ENCODE measurements at regions not wholly inside any gene's neighbourhood (a gene's known extent, or its start where the extent isn't known, plus 50 kb on each side); places are given as distances from the start of the nearest gene placed in this dataset. TPM values are rescaled to one million over a fixed set of nuclear protein-coding genes. Genes with fewer than 3 reads are reported as not detected.
"Not testable (repeated sequence)": the region's sequence is repeated elsewhere in the genome, so short reads cannot be mapped to it uniquely, and the experiment has no call there.

DNA sequence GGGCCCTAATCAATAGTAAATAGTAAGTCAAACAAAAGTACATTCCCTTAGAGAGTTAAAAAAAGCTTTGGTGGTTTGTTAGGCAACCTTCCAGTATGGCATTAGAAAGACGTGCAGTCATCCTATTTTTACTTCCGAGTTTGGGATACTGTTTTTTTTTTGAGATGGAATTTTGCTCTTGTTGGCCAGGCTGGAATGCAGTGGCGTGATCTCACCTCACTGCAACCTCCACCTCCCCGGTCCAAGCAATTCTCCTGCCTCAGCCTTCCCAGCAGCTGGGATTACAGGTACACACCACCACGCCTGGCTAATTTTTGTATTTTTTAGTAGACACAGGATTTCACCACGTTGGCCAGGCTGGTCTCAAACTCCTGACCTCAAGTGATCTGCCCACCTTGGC, 54.0 kb upstream of the TP53BP2 start:
- intact Hi-C loops (cut with micrococcal nuclease); H3K27me3 Mint-ChIP-seq (ENCODE audit: low read depth in 3 of 3); H3K79me2 ChIP-seq (ENCODE audit: insufficient read depth, low read length); H4K20me1 ChIP-seq (ENCODE audit: insufficient read depth, low read length); DNase-seq; H3K4me2 ChIP-seq (replicated peaks; ENCODE audit: extremely low read depth, low read length, poor library complexity, severe bottlenecking); H3K4me3 ChIP-seq (replicated peaks in 1 of 3; ENCODE audit: low read depth in 2 of 3, low read length in 3 of 3); H3K4me1 ChIP-seq (ENCODE audit: control insufficient read depth in 1 of 2, insufficient read depth in 2 of 2, low read length in 2 of 2); H3K36me3 ChIP-seq (replicated peaks in 1 of 2; ENCODE audit: control insufficient read depth in 1 of 2, insufficient read depth in 2 of 2, low read length in 2 of 2); H3K9ac ChIP-seq (ENCODE audit: insufficient read depth, low read length, poor library complexity, severe bottlenecking); H3K27me3 ChIP-seq (ENCODE audit: control insufficient read depth in 2 of 2, insufficient read depth in 2 of 2, low read length in 2 of 2); H3K4me3 Mint-ChIP-seq; H2AFZ ChIP-seq (ENCODE audit: insufficient read depth, low read depth, low read length, poor library complexity, severe bottlenecking); H3K36me3 Mint-ChIP-seq; H3K9me3 ChIP-seq (replicated peaks in 1 of 2; ENCODE audit: control insufficient read depth in 1 of 2, insufficient read depth in 1 of 2, low read length in 2 of 2); H3K4me1 Mint-ChIP-seq; H3K27ac ChIP-seq (ENCODE audit: low read depth in 1 of 2, low read length in 2 of 2); H3K9me3 Mint-ChIP-seq: not testable (repeated sequence)
- no CpG with 5 or more reads among the region's 6 CpGs for WGBS (ENCODE audit: insufficient coverage)
- peak overlapping the region in 1 of 7 donors; percentile 73 for H3K27ac Mint-ChIP-seq

DNA sequence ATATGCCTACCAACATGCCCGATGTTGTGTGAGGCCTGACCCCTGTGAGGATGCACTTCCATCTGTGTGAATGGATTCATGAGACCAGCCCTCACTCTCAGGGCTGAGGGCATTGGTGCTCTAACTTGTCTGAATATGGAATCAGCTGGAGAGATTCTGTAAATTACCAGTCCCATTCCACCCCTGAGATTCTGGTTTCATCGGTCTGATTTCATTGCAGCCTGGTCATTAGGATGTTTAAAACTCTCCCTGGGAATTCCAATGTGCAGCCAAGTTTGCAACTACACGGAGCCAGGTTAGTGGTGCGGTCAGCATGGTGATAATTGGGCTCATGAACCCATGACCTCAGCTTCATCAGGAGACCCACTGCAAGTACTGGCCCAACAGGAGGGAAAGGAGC, 51.4 kb upstream of the TP53BP2 start:
- H3K36me3 ChIP-seq (replicated peaks in 1 of 2; ENCODE audit: control insufficient read depth in 1 of 2, insufficient read depth in 2 of 2, low read length in 2 of 2); H3K27ac ChIP-seq (ENCODE audit: low read depth in 1 of 2, low read length in 2 of 2); H3K4me1 ChIP-seq (ENCODE audit: control insufficient read depth in 1 of 2, insufficient read depth in 2 of 2, low read length in 2 of 2); intact Hi-C loops (cut with micrococcal nuclease); H3K79me2 ChIP-seq (ENCODE audit: insufficient read depth, low read length); H4K20me1 ChIP-seq (ENCODE audit: insufficient read depth, low read length); H2AFZ ChIP-seq (ENCODE audit: insufficient read depth, low read depth, low read length, poor library complexity, severe bottlenecking); H3K9me3 ChIP-seq (replicated peaks in 1 of 2; ENCODE audit: control insufficient read depth in 1 of 2, insufficient read depth in 1 of 2, low read length in 2 of 2); H3K4me2 ChIP-seq (replicated peaks; ENCODE audit: extremely low read depth, low read length, poor library complexity, severe bottlenecking); H3K27me3 Mint-ChIP-seq (ENCODE audit: low read depth in 3 of 3); H3K9ac ChIP-seq (ENCODE audit: insufficient read depth, low read length, poor library complexity, severe bottlenecking); H3K27ac Mint-ChIP-seq; H3K9me3 Mint-ChIP-seq; H3K4me1 Mint-ChIP-seq; H3K4me3 ChIP-seq (replicated peaks in 1 of 3; ENCODE audit: low read depth in 2 of 3, low read length in 3 of 3); DNase-seq; H3K4me3 Mint-ChIP-seq; H3K27me3 ChIP-seq (ENCODE audit: control insufficient read depth in 2 of 2, insufficient read depth in 2 of 2, low read length in 2 of 2); H3K36me3 Mint-ChIP-seq: not testable (repeated sequence)
- no CpG with 5 or more reads among the region's 4 CpGs for WGBS (ENCODE audit: insufficient coverage)

DNA sequence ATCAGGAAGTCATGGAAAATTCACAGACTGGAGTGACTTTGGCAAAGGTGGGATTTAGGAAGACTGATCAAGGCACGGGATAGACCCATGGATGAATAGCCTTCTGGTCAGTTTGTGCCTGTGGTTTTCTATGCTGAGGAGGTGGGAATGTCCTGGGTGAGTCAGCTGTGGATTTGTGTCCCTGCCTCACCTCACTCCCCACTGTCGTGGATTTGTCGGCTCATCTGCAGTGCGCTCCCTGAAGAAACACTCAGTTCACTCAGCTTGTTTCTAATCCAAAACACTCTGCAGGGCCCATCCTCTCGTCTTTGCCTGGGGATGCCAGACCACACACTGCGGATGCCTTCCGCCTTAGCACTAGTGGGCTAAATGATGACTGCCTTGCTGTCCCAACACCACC, 50.2 kb upstream of the TP53BP2 start:
- H3K27me3 Mint-ChIP-seq (ENCODE audit: low read depth in 3 of 3); H3K4me2 ChIP-seq (replicated peaks; ENCODE audit: extremely low read depth, low read length, poor library complexity, severe bottlenecking); H3K27ac ChIP-seq (ENCODE audit: low read depth in 1 of 2, low read length in 2 of 2); H3K4me1 ChIP-seq (ENCODE audit: control insufficient read depth in 1 of 2, insufficient read depth in 2 of 2, low read length in 2 of 2); intact Hi-C loops (cut with micrococcal nuclease); H2AFZ ChIP-seq (ENCODE audit: insufficient read depth, low read depth, low read length, poor library complexity, severe bottlenecking); H3K36me3 Mint-ChIP-seq; H3K27me3 ChIP-seq (ENCODE audit: control insufficient read depth in 2 of 2, insufficient read depth in 2 of 2, low read length in 2 of 2); H3K9me3 ChIP-seq (replicated peaks in 1 of 2; ENCODE audit: control insufficient read depth in 1 of 2, insufficient read depth in 1 of 2, low read length in 2 of 2); H4K20me1 ChIP-seq (ENCODE audit: insufficient read depth, low read length); H3K36me3 ChIP-seq (replicated peaks in 1 of 2; ENCODE audit: control insufficient read depth in 1 of 2, insufficient read depth in 2 of 2, low read length in 2 of 2); DNase-seq; H3K79me2 ChIP-seq (ENCODE audit: insufficient read depth, low read length); H3K4me1 Mint-ChIP-seq; H3K9ac ChIP-seq (ENCODE audit: insufficient read depth, low read length, poor library complexity, severe bottlenecking); H3K4me3 Mint-ChIP-seq; H3K9me3 Mint-ChIP-seq; H3K4me3 ChIP-seq (replicated peaks in 1 of 3; ENCODE audit: low read depth in 2 of 3, low read length in 3 of 3): not testable (repeated sequence)
- peak overlapping the region in 1 of 7 donors; percentile 80 for H3K27ac Mint-ChIP-seq
- 80% methylated on average over 1 of the region's 7 CpGs for WGBS (ENCODE audit: insufficient coverage)

Small RNAs in the stretch of these regions (small RNA-seq; reads per million reads assigned to genes)
- gene RNU6-1319P (ENCODE audit: insufficient read length, low read depth) = not detected

All from CD14-positive monocyte (primary cell).